ENCODE measurements at regions not wholly inside any gene's neighbourhood (a gene's known extent, or its start where the extent isn't known, plus 50 kb on each side); places are given as distances from the start of the nearest gene placed in this dataset.

DNA sequence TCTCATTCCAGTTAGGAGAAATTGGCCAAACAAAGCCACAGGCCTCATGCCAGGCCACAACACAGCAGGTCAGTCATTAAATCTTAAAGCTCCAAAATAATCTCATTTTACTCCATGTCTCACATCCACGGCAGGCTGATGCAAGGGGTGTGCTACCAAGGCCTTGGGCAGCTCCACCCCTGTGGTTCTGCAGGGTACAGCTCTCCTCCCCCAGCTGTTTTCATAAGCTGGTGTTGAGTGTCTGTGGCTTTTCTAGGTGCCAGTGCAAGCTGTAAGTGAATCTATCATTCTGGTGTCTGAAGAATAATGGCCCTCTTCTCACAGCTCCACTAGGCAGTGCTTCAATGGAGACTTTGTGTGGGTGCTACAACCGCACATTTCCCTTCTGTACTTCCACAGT lies 949.2 kb downstream of the TECRL start:
- TF ChIP-seq MEF2A (IDR thresholded peaks at IDR 0.05; ENCODE audit: borderline replicate concordance, low read depth), result no peak
- TF ChIP-seq, protein P1, sequence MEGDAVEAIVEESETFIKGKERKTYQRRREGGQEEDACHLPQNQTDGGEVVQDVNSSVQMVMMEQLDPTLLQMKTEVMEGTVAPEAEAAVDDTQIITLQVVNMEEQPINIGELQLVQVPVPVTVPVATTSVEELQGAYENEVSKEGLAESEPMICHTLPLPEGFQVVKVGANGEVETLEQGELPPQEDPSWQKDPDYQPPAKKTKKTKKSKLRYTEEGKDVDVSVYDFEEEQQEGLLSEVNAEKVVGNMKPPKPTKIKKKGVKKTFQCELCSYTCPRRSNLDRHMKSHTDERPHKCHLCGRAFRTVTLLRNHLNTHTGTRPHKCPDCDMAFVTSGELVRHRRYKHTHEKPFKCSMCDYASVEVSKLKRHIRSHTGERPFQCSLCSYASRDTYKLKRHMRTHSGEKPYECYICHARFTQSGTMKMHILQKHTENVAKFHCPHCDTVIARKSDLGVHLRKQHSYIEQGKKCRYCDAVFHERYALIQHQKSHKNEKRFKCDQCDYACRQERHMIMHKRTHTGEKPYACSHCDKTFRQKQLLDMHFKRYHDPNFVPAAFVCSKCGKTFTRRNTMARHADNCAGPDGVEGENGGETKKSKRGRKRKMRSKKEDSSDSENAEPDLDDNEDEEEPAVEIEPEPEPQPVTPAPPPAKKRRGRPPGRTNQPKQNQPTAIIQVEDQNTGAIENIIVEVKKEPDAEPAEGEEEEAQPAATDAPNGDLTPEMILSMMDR (IDR thresholded peaks at IDR 0.05), result no peak
